Endothelial cell of umbilical vein (primary cell): ENCODE measurements at regions not wholly inside any gene's neighbourhood (a gene's known extent, or its start where the extent isn't known, plus 50 kb on each side); places are given as distances from the start of the nearest gene placed in this dataset.

Experiments
- EZH2 ChIP-seq: IDR thresholded peaks from 2 replicates; pipeline ENCODE4 v1.6.1; 2012; ENCODE audit warnings: borderline replicate concordance, low read depth, mild to moderate bottlenecking, moderate library complexity, low read length, inconsistent platforms; ENCODE audit not compliant: severe bottlenecking
- FOS ChIP-seq: IDR thresholded peaks from 2 replicates; pipeline ENCODE4 v1.6.1; 2011; ENCODE audit warnings: mild to moderate bottlenecking, low read length, moderate library complexity, borderline replicate concordance; ENCODE audit not compliant: insufficient read depth
- MYC ChIP-seq: IDR thresholded peaks from one replicate; pipeline ENCODE4 v1.6.1; 2011; ENCODE audit warnings: mild to moderate bottlenecking, low read depth, low read length
- POLR2A ChIP-seq: IDR thresholded peaks from 2 replicates; pipeline ENCODE4 v1.6.1; 2012; ENCODE audit warnings: low read depth, mild to moderate bottlenecking, control low read depth, low read length
- POLR2AphosphoS5 ChIP-seq: IDR thresholded peaks from 2 replicates; pipeline ENCODE4 v1.6.1; 2012; ENCODE audit warnings: low read depth, mild to moderate bottlenecking, control low read depth, low read length, moderate library complexity; ENCODE audit not compliant: insufficient read depth
- TF ChIP-seq, protein P1 (sequence below), 2 donors: IDR thresholded peaks; 1 replicate in 1 of 2; 2 replicates in 1 of 2; pipeline ENCODE4 v1.5.1; 2011; ENCODE audit warnings: low read length in 2 of 2, mild to moderate bottlenecking in 2 of 2, moderate library complexity in 2 of 2, control low read depth in 1 of 2, inconsistent platforms in 1 of 2, low read depth in 1 of 2; ENCODE audit not compliant: insufficient read depth in 1 of 2; ENCODE audit errors: extremely low read depth in 1 of 2
- TF ChIP-seq, protein P2 (sequence below): IDR thresholded peaks from 2 replicates; pipeline ENCODE4 v1.6.1; 2011; ENCODE audit not compliant: insufficient read depth, insufficient read length

DNA sequence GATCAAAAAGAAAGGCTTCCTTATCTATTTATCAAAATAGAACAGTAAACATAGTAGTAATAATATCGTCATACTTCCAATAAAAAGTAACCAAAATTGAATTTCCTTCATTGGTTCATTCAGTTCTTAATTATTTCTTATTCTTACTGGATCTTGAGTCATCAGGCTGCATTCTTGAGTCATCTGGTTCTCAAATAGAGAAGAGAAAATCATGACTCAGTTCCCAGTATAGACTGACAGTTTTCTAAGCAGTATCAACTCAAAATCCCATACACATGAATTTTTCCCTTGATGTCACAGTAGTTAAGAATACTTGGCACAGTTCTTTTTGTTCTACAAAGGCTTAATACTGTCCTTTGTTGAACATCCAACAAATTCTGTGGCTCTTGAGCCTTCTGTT, 626.9 kb upstream of the ADGRL4 start:
- TF ChIP-seq, protein P1, sequence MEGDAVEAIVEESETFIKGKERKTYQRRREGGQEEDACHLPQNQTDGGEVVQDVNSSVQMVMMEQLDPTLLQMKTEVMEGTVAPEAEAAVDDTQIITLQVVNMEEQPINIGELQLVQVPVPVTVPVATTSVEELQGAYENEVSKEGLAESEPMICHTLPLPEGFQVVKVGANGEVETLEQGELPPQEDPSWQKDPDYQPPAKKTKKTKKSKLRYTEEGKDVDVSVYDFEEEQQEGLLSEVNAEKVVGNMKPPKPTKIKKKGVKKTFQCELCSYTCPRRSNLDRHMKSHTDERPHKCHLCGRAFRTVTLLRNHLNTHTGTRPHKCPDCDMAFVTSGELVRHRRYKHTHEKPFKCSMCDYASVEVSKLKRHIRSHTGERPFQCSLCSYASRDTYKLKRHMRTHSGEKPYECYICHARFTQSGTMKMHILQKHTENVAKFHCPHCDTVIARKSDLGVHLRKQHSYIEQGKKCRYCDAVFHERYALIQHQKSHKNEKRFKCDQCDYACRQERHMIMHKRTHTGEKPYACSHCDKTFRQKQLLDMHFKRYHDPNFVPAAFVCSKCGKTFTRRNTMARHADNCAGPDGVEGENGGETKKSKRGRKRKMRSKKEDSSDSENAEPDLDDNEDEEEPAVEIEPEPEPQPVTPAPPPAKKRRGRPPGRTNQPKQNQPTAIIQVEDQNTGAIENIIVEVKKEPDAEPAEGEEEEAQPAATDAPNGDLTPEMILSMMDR (IDR thresholded peaks at IDR 0.05; ENCODE audit: extremely low read depth in 1 of 2, insufficient read depth in 1 of 2, low read depth in 1 of 2, low read length in 2 of 2): no peak
- TF ChIP-seq FOS: peak; percentile 79
- TF ChIP-seq POLR2AphosphoS5: no peak
- TF ChIP-seq EZH2: no peak
- TF ChIP-seq POLR2A: no peak
- TF ChIP-seq, protein P2, sequence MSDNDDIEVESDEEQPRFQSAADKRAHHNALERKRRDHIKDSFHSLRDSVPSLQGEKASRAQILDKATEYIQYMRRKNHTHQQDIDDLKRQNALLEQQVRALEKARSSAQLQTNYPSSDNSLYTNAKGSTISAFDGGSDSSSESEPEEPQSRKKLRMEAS: no peak
- no peak for TF ChIP-seq MYC
